ENCODE measurements at regions not wholly inside any gene's neighbourhood (a gene's known extent, or its start where the extent isn't known, plus 50 kb on each side); places are given as distances from the start of the nearest gene placed in this dataset.

GRCh38 chr2:221077251-221077650 lies 494.9 kb downstream of the EPHA4 start:
- TF ChIP-seq, protein P1, sequence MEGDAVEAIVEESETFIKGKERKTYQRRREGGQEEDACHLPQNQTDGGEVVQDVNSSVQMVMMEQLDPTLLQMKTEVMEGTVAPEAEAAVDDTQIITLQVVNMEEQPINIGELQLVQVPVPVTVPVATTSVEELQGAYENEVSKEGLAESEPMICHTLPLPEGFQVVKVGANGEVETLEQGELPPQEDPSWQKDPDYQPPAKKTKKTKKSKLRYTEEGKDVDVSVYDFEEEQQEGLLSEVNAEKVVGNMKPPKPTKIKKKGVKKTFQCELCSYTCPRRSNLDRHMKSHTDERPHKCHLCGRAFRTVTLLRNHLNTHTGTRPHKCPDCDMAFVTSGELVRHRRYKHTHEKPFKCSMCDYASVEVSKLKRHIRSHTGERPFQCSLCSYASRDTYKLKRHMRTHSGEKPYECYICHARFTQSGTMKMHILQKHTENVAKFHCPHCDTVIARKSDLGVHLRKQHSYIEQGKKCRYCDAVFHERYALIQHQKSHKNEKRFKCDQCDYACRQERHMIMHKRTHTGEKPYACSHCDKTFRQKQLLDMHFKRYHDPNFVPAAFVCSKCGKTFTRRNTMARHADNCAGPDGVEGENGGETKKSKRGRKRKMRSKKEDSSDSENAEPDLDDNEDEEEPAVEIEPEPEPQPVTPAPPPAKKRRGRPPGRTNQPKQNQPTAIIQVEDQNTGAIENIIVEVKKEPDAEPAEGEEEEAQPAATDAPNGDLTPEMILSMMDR (IDR thresholded peaks at IDR 0.05; ENCODE audit: partially characterized antibody, unreplicated experiment), result no peak
- H3K27ac Mint-ChIP-seq (ENCODE audit: unreplicated experiment), result no peak overlapping the region
- no peaks in the 10 kb centered on the region for H3K36me3 Mint-ChIP-seq (ENCODE audit: unreplicated experiment)
- peaks cover 4% of the 10 kb centered on the region for H3K27me3 Mint-ChIP-seq (ENCODE audit: unreplicated experiment)
- no peak overlapping the region for H3K4me3 Mint-ChIP-seq (ENCODE audit: unreplicated experiment)
- H3K4me1 Mint-ChIP-seq (ENCODE audit: low read depth, unreplicated experiment), result no peaks in the 10 kb centered on the region
- DNase-seq, result no peak
- H3K9me3 Mint-ChIP-seq (ENCODE audit: unreplicated experiment), result no peaks in the 10 kb centered on the region

DNA sequence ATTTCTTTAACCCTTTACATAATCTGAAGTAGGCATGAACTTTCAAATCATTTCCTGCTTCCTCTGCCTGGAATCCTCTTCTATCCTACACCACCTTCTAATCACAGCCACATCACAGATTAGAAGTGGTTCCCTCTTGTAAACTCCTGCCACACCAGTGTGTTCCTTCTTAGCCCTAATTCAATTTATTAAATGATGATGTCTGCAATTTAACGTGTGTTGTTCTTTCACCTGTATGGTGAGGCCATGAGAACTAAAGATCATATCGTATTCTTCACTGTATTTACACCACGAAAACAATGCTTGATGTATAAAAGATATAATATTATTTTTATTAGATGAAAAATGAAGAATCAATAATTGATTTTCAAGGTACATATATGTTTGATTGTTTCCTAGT lies 494.3 kb downstream of the EPHA4 start:
- Mint-ChIP-seq H3K9me3 (ENCODE audit: unreplicated experiment) (no peaks in the 10 kb centered on the region), H3K4me3 (ENCODE audit: unreplicated experiment) (no peak overlapping the region), H3K36me3 (ENCODE audit: unreplicated experiment) (no peaks in the 10 kb centered on the region), H3K27me3 (ENCODE audit: unreplicated experiment) (peaks cover 4% of the 10 kb centered on the region), H3K4me1 (ENCODE audit: low read depth, unreplicated experiment) (no peaks in the 10 kb centered on the region), H3K27ac (ENCODE audit: unreplicated experiment) (no peak overlapping the region)
- TF ChIP-seq, protein P1 (IDR thresholded peaks at IDR 0.05; ENCODE audit: partially characterized antibody, unreplicated experiment), result no peak
- no peak for DNase-seq

- no peaks in the 10 kb centered on the region for H3K36me3 Mint-ChIP-seq (ENCODE audit: unreplicated experiment)
- no peak overlapping the region for H3K4me3 Mint-ChIP-seq (ENCODE audit: unreplicated experiment)
- no peak overlapping the region for H3K27ac Mint-ChIP-seq (ENCODE audit: unreplicated experiment)
- TF ChIP-seq, protein P1 (IDR thresholded peaks at IDR 0.05; ENCODE audit: partially characterized antibody, unreplicated experiment), result no peak
- H3K27me3 Mint-ChIP-seq (ENCODE audit: unreplicated experiment), result no peaks in the 10 kb centered on the region
- DNase-seq, result no peak
- peaks cover 7% of the 10 kb centered on the region for H3K4me1 Mint-ChIP-seq (ENCODE audit: low read depth, unreplicated experiment)
- H3K9me3 Mint-ChIP-seq (ENCODE audit: unreplicated experiment), result peaks cover 4% of the 10 kb centered on the region
Observed at GRCh38 chr2:221085341-221085900, 486.7 kb downstream of the EPHA4 start.

- no peak overlapping the region for H3K4me3 Mint-ChIP-seq (ENCODE audit: unreplicated experiment)
- no peak overlapping the region for H3K27ac Mint-ChIP-seq (ENCODE audit: unreplicated experiment)
- DNase-seq, result no peak
- no peaks in the 10 kb centered on the region for H3K27me3 Mint-ChIP-seq (ENCODE audit: unreplicated experiment)
- no peaks in the 10 kb centered on the region for H3K36me3 Mint-ChIP-seq (ENCODE audit: unreplicated experiment)
- H3K4me1 Mint-ChIP-seq (ENCODE audit: low read depth, unreplicated experiment), result peaks cover 7% of the 10 kb centered on the region
- TF ChIP-seq, protein P1 (IDR thresholded peaks at IDR 0.05; ENCODE audit: partially characterized antibody, unreplicated experiment), result no peak
- peaks cover 4% of the 10 kb centered on the region for H3K9me3 Mint-ChIP-seq (ENCODE audit: unreplicated experiment)
Observed at GRCh38 chr2:221085936-221086335, 486.2 kb downstream of the EPHA4 start.

- Mint-ChIP-seq H3K9me3 (ENCODE audit: unreplicated experiment) (peaks cover 4% of the 10 kb centered on the region), H3K27me3 (ENCODE audit: unreplicated experiment) (no peaks in the 10 kb centered on the region), H3K36me3 (ENCODE audit: unreplicated experiment) (no peaks in the 10 kb centered on the region), H3K27ac (ENCODE audit: unreplicated experiment) (no peak overlapping the region), H3K4me3 (ENCODE audit: unreplicated experiment) (no peak overlapping the region), H3K4me1 (ENCODE audit: low read depth, unreplicated experiment) (peaks cover 7% of the 10 kb centered on the region)
- no peak for DNase-seq
- TF ChIP-seq, protein P1 (IDR thresholded peaks at IDR 0.05; ENCODE audit: partially characterized antibody, unreplicated experiment), result no peak
Observed at GRCh38 chr2:221087779-221088178, 484.3 kb downstream of the EPHA4 start.
